ENCODE measurements at regions not wholly inside any gene's neighbourhood (a gene's known extent, or its start where the extent isn't known, plus 50 kb on each side); places are given as distances from the start of the nearest gene placed in this dataset.

DNA sequence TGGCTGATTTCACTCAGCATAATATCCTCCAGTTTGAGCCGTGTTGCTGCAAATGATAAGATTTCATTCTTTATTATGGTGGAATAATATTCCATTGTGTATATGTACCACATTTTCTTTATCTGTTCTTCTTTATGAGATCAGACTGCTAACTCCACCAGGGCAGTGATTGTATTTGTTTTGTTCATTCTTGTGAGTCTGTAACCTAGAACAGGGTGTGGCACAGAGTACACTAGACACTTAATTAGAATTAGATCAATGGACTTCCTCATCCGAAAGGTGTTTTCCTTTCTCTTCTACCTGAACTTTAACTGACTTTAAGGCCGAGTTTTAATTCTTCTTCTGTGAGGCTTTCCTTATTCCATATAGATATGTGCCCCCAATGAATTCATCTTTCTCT lies 551.0 kb downstream of the SNAPC1 start:
- TF ChIP-seq NFRKB (IDR thresholded peaks at IDR 0.05) (no peak), BHLHE40 (IDR thresholded peaks at IDR 0.05; ENCODE audit: borderline replicate concordance) (no peak), L3MBTL2 (conservative IDR thresholded peaks at IDR 0.05) (no peak)

Measured in HEK293T (cell line).